ENCODE measurements at regions not wholly inside any gene's neighbourhood (a gene's known extent, or its start where the extent isn't known, plus 50 kb on each side); places are given as distances from the start of the nearest gene placed in this dataset.
A peak's percentile ranks its signal among the peaks of the same experiment; 100 is the strongest.
"Not testable (repeated sequence)": the region's sequence is repeated elsewhere in the genome, so short reads cannot be mapped to it uniquely, and the experiment has no call there.

DNA sequence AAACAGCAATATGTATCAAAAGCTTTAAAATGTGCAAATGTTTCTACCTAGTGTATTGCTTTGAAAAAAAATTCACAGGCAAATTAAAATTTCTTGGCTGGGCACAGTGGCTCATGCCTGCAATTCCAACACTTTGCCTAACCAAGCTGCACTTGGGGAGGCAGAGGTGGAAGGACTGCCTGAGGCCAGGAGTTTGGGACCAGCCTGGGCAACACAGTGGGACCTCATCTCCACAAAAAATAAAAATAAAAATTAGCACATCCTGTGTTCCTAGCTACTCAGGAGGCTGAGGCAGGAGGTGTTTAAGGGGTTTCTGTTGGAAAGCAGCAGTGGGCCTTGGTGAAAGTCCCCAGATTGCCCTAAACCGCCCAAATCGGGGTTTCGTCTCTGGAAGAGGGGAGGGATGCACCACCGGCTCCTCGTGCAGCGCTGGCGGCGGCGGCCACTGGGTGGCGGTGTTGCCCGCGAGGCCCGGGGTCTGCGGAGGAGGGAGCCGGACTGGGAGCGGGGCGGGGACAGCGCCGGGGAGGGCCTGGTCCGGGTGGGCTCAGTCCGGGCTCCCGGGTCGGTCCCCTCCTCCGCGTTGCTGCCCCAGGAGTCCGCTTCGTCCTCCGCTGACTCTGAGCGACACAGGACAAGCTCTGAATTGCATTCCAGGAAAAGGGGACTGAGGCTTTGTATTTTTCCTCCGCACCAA is 265.6 kb downstream of the AACS start:
- in situ Hi-C loops (cut with HindIII; ENCODE audit: low pct_ligation_motif_present, low pct_unique_long_range_greater_than_20kb, low sequenced_read_pairs): no loop called here
- peak; percentile 62 for DNase-seq

DNA sequence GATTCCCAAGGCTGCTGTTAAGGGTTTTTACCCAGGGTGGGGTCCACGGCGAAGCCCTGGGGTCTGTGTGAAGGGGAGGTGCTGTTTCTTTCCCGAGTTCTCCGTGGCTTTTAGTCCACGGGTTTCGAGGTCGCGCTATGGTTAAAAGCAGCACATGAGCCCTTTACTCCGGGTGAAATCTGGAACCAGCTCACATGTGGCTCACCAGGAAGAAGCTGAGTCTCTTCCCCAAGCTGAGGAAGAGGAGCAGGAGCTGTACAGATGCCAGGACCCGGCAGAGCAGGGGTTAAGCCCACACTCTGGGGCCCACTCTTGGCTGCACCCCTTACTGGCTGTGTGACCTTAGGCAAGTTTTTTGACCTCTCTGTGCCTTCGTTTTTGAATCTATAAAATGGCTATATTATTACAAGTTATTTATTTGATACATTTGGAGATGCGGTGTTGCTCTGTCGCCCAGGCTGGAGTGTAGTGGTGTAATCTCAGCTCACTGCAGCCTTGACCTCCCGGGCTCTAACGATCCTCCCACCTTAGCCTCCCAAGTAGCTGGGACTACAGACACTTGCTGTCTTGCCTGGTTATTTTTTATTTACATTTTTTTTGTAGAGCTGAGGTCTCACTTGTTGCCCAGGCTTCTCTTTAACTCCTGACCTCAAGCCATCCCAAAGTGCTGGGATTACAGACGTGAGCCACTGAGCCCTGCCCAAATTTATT is 266.3 kb downstream of the AACS start:
- DNase-seq: no peak
- in situ Hi-C loops (cut with HindIII; ENCODE audit: low pct_ligation_motif_present, low pct_unique_long_range_greater_than_20kb, low sequenced_read_pairs): no loop called here

DNA sequence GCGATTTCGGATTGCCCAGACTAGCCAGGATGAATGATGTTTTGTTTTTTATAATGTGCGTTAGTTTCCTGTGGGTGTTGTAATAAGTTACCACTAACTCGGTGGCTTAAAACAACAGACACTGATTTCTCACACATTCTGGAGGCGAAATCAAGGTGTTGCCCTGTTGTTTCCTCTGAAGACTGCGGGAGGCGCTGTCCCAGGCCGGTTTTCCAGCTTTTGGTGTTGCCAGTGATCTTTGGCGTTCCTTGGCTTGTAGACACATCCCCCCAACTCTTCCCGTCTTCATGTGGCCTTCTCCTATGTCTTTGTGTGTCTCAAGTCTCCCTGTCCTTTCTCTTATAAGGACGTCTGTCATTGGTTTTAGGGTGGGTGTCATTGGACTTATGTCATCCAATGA is 267.7 kb downstream of the AACS start:
- no peak for DNase-seq
- in situ Hi-C loops (cut with HindIII; ENCODE audit: low pct_ligation_motif_present, low pct_unique_long_range_greater_than_20kb, low sequenced_read_pairs): no loop called here

- DNase-seq: no peak
- in situ Hi-C loops (cut with HindIII; ENCODE audit: low pct_ligation_motif_present, low pct_unique_long_range_greater_than_20kb, low sequenced_read_pairs): no loop called here
Observed at GRCh38 chr12:125336246-125336645, 271.0 kb downstream of the AACS start.

- in situ Hi-C loops (cut with HindIII; ENCODE audit: low pct_ligation_motif_present, low pct_unique_long_range_greater_than_20kb, low sequenced_read_pairs): no loop called here
- DNase-seq: peak; percentile 61
Observed at GRCh38 chr12:125340791-125341190, 275.6 kb downstream of the AACS start.

DNA sequence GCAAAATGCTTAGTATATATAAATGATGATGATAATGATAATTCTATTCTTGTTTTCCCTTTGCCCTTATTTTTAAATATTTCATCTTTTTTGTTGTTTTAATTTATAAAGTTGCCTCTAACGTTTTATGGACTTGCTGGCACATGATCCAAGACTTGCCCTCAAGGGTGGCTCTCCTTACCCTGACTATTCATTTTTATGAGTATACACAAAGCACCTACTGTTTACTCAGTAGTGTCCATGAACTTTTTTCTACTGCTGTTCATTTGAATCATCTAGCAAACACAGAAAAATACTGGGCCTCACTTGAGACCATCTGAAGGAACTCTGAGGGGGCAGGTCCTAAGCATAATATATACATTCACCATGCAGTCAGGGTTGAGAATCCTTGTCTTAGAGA is 276.2 kb downstream of the AACS start:
- no peak for DNase-seq
- in situ Hi-C loops (cut with HindIII; ENCODE audit: low pct_ligation_motif_present, low pct_unique_long_range_greater_than_20kb, low sequenced_read_pairs): no loop called here

GRCh38 chr12:125343649-125344048 is 278.4 kb downstream of the AACS start:
- in situ Hi-C loops (cut with HindIII; ENCODE audit: low pct_ligation_motif_present, low pct_unique_long_range_greater_than_20kb, low sequenced_read_pairs): no loop called here
- DNase-seq: no peak

GRCh38 chr12:125346362-125346761 is 281.1 kb downstream of the AACS start:
- DNase-seq: no peak
- in situ Hi-C loops (cut with HindIII; ENCODE audit: low pct_ligation_motif_present, low pct_unique_long_range_greater_than_20kb, low sequenced_read_pairs): no loop called here

- in situ Hi-C loops (cut with HindIII; ENCODE audit: low pct_ligation_motif_present, low pct_unique_long_range_greater_than_20kb, low sequenced_read_pairs): no loop called here
- DNase-seq: no peak
Observed at GRCh38 chr12:125351788-125352187, 286.6 kb downstream of the AACS start.

- in situ Hi-C loops (cut with HindIII; ENCODE audit: low pct_ligation_motif_present, low pct_unique_long_range_greater_than_20kb, low sequenced_read_pairs); DNase-seq: not testable (repeated sequence)
Observed at GRCh38 chr12:125353002-125353401, 287.8 kb downstream of the AACS start.

GRCh38 chr12:125353871-125354270 is 288.6 kb downstream of the AACS start:
- DNase-seq: no peak
- in situ Hi-C loops (cut with HindIII; ENCODE audit: low pct_ligation_motif_present, low pct_unique_long_range_greater_than_20kb, low sequenced_read_pairs): no loop called here

GRCh38 chr12:125355614-125356013 is 290.4 kb downstream of the AACS start:
- no peak for DNase-seq
- in situ Hi-C loops (cut with HindIII; ENCODE audit: low pct_ligation_motif_present, low pct_unique_long_range_greater_than_20kb, low sequenced_read_pairs): no loop called here

DNA sequence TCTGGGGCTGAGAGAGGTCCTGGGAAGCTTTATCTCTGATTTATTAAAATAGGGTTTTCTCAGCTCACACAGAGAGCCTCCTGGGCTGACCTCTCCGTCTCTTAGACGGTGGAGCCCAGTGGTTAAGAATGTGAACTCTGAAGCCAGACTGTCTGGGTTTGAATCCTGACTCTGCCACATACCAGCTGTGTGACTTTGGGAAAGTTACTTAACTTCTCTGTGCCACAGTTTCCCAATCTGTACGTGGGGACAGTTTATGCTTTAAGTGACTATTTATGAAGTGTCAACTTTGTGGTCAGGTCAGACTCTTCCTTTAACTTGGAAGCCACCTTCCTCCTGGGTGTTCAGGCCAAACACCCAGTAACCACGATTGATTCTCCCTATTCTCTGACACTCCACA is 290.9 kb downstream of the AACS start:
- in situ Hi-C loops (cut with HindIII; ENCODE audit: low pct_ligation_motif_present, low pct_unique_long_range_greater_than_20kb, low sequenced_read_pairs): no loop called here
- DNase-seq: no peak

DNA sequence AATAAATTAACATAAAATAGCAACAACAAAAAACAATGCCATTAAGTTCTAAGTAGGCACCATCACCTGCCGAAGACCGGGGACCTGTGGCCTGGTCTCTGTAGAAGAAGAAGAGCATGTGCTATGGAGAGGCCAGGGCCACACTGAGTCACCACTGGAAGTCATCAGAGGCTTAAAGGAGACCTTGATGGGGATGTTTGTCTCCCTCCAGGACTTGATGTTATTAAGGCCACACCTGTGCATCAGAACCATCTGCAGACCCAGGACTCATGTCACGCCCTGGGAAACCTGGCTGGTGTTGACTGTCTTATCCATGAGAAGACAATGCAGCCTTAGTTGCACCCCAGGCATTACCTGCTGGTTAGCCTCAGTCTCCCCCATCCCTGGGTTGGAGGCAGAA is 292.3 kb downstream of the AACS start:
- in situ Hi-C loops (cut with HindIII; ENCODE audit: low pct_ligation_motif_present, low pct_unique_long_range_greater_than_20kb, low sequenced_read_pairs): no loop called here
- DNase-seq: no peak

GRCh38 chr12:125360540-125360939 is 295.3 kb downstream of the AACS start:
- in situ Hi-C loops (cut with HindIII; ENCODE audit: low pct_ligation_motif_present, low pct_unique_long_range_greater_than_20kb, low sequenced_read_pairs): no loop called here
- DNase-seq: no peak

DNA sequence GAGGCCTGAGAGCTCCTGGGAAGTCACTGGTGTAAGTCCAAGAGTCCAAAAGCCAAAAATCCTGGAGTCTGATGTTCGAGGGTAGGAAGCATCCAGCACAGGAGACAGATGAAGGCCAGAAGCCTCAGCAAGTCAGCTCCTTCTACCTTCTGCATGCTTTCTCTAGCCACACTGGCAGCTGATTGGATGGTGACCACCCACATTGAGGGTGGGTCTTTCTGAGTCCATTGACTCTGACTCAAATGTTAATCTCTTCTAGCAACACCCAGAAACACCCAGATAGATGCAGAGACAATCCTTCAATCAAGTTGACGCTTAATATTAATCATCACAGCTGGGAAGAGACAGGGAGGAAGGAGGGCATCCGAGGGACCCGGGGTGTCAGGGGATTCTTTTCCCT is 305.8 kb downstream of the AACS start:
- in situ Hi-C loops (cut with HindIII; ENCODE audit: low pct_ligation_motif_present, low pct_unique_long_range_greater_than_20kb, low sequenced_read_pairs): no loop called here
- DNase-seq: no peak

- in situ Hi-C loops (cut with HindIII; ENCODE audit: low pct_ligation_motif_present, low pct_unique_long_range_greater_than_20kb, low sequenced_read_pairs): no loop called here
- no peak for DNase-seq
Observed at GRCh38 chr12:125372085-125372484, 306.9 kb downstream of the AACS start.

DNA sequence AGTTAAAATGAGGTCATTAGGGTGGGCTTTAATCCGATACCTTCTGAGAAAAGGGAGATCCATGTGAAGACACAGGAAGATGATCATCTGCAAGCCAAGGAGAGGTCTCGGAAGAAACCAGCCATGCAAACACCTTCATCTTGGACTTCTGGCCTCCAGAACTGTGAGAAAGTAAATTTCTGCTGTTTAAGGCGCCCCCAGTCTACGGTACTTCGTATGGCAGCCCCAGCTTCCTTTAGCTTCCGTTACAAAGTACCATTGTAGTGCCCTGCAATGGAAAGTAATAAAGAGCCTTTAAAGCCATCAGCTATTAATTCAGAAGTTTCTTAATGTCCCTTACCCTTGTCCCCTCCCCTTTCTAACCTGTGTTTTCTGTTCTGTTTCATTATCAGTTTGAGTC is 308.1 kb downstream of the AACS start:
- in situ Hi-C loops (cut with HindIII; ENCODE audit: low pct_ligation_motif_present, low pct_unique_long_range_greater_than_20kb, low sequenced_read_pairs): no loop called here
- no peak for DNase-seq

DNA sequence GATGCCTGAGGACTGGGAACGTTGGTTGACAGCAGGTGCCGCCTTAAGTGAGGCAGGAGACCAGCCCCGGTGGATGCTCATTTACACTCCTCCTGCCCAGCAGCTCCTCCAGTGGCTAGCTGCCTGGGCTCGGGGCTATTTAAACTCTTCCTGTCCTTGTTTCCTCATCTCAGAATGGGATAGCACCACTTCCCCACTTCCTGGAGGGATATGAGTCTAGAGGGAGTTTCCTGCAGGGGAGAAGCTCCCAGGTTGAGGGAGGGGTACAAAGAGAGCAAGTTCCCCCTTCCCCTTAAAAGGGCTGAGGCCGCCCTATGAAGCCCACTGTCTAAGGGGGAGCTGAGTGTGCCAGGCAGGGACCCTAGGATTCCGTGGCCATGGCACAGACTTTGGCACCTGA is 311.2 kb downstream of the AACS start:
- in situ Hi-C loops (cut with HindIII; ENCODE audit: low pct_ligation_motif_present, low pct_unique_long_range_greater_than_20kb, low sequenced_read_pairs): no loop called here
- DNase-seq: no peak

DNA sequence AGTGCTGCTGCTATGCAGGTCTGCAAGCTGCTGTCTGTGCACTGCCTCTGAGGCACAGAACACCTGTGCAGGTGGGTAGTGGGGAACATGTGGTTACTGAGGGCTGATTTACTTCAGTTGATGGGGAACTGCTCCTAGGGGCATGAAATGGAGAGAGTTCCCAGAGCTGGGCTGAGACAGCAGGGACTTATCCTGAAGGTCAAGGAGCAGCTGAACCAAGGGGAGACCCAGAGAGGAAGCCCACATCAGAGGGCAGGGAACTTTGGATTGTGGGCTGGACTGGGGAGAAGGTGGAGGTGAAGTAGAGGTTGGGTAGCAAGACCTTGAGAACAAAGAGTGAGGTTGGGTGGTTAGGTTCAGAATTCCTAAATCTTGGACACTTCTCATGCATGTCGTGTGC is 311.9 kb downstream of the AACS start:
- in situ Hi-C loops (cut with HindIII; ENCODE audit: low pct_ligation_motif_present, low pct_unique_long_range_greater_than_20kb, low sequenced_read_pairs): no loop called here
- no peak for DNase-seq

Data from ACHN (cell line).